NCI-H460 (cell line): ENCODE measurements at regions not wholly inside any gene's neighbourhood (a gene's known extent, or its start where the extent isn't known, plus 50 kb on each side); places are given as distances from the start of the nearest gene placed in this dataset.

Experiments
- DNase-seq: peaks from one replicate; pipeline ENCODE4 v3.0.0-alpha.2; 2016; ENCODE audit warnings: low read depth; ENCODE audit errors: extremely low read depth

- no peak for DNase-seq
These were observed 170.2 kb upstream of the C9orf72 start for GRCh38 chr9:27743490-27743889.

- DNase-seq: no peak
These were observed 174.2 kb upstream of the C9orf72 start for GRCh38 chr9:27747450-27747849.

- no peak for DNase-seq
These were observed 176.6 kb upstream of the C9orf72 start for GRCh38 chr9:27749838-27750237.

- DNase-seq: no peak
These were observed 177.3 kb upstream of the C9orf72 start for GRCh38 chr9:27750566-27750965.

GRCh38 chr9:27752069-27752468 is 178.8 kb upstream of the C9orf72 start:
- no peak for DNase-seq

- no peak for DNase-seq
These were observed 182.6 kb upstream of the C9orf72 start for GRCh38 chr9:27755846-27756245.

- DNase-seq: no peak
These were observed 183.1 kb upstream of the C9orf72 start for GRCh38 chr9:27756418-27756817.

GRCh38 chr9:27763831-27764230 is 190.6 kb upstream of the C9orf72 start:
- no peak for DNase-seq

- DNase-seq: no peak
These were observed 192.2 kb upstream of the C9orf72 start for GRCh38 chr9:27765266-27766072.

GRCh38 chr9:27766073-27766835 is 193.0 kb upstream of the C9orf72 start:
- no peak for DNase-seq

GRCh38 chr9:27768781-27769180 is 195.5 kb upstream of the C9orf72 start:
- no peak for DNase-seq

- DNase-seq: no peak
These were observed 197.3 kb upstream of the C9orf72 start for GRCh38 chr9:27770541-27770940.

- DNase-seq: no peak
These were observed 198.7 kb upstream of the C9orf72 start for GRCh38 chr9:27771803-27772545.

- DNase-seq: no peak
These were observed 211.8 kb upstream of the C9orf72 start for GRCh38 chr9:27784847-27785713.

GRCh38 chr9:27785714-27786100 is 212.4 kb upstream of the C9orf72 start:
- DNase-seq: no peak

- no peak for DNase-seq
These were observed 214.6 kb upstream of the C9orf72 start for GRCh38 chr9:27787891-27788290.

- DNase-seq: no peak
These were observed 218.0 kb upstream of the C9orf72 start for GRCh38 chr9:27791311-27791710.

- DNase-seq: no peak
These were observed 219.8 kb upstream of the C9orf72 start for GRCh38 chr9:27792971-27793689.

- DNase-seq: no peak
These were observed 226.0 kb upstream of the C9orf72 start for GRCh38 chr9:27799326-27799725.

- DNase-seq: no peak
These were observed 226.9 kb upstream of the C9orf72 start for GRCh38 chr9:27800159-27800558.
